ENCODE measurements at regions not wholly inside any gene's neighbourhood (a gene's known extent, or its start where the extent isn't known, plus 50 kb on each side); places are given as distances from the start of the nearest gene placed in this dataset.
A peak's percentile ranks its signal among the peaks of the same experiment; 100 is the strongest.

DNA sequence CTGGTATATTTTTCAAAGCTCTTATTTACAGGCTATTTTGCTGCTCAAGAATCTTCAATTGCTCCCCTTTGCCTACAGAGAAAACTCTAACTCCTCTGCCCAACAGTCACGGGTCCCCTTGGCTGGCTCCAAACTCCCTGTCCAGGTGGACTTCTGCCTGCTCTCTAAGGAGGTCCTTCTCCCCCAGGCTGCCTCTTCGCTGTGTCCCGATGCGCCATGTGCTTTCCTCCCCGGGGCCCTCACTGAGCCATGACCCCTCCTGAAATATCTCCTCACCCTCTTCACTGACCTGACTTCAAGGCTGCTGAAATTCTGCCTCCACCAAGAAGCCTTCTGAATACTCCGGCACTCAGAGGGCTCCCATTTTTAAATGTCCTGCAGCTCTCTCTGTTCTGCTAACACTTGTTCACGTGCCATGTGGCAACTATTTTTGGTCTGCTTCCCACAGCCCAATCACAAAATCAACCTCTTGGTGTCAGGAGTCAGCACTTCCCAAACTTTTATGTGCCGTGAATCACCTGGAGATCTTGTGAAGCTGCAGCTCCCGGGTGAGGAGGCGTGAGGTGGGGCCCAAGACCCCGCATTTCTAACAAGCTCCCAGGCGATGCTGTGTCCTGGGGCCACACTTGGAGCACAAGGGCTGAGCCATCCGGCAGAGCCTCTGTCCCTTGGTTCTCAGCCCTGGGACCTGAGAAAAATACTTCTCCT lies 85.7 kb upstream of the COL13A1 start:
- TF ChIP-seq POLR2A (IDR thresholded peaks at IDR 0.05) (no peak), POLR2AphosphoS5 (IDR thresholded peaks at IDR 0.05) (no peak)
- TF ChIP-seq, protein P1, sequence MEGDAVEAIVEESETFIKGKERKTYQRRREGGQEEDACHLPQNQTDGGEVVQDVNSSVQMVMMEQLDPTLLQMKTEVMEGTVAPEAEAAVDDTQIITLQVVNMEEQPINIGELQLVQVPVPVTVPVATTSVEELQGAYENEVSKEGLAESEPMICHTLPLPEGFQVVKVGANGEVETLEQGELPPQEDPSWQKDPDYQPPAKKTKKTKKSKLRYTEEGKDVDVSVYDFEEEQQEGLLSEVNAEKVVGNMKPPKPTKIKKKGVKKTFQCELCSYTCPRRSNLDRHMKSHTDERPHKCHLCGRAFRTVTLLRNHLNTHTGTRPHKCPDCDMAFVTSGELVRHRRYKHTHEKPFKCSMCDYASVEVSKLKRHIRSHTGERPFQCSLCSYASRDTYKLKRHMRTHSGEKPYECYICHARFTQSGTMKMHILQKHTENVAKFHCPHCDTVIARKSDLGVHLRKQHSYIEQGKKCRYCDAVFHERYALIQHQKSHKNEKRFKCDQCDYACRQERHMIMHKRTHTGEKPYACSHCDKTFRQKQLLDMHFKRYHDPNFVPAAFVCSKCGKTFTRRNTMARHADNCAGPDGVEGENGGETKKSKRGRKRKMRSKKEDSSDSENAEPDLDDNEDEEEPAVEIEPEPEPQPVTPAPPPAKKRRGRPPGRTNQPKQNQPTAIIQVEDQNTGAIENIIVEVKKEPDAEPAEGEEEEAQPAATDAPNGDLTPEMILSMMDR (IDR thresholded peaks at IDR 0.05 in 8 of 11, conservative IDR thresholded peaks at IDR 0.05 in 3 of 11): no peak
- peaks cover 0 to 2% (median 0%) of the 10 kb centered on the region in 8 donors for H3K9me3 ChIP-seq
- intact Hi-C loops (cut with DNase I; ENCODE audit: low total_unique reads): no loop called here
- 79 to 88% (median 86%) methylated on average over 13 of the region's 13 CpGs for WGBS, 5 donors
- H3K27me3 ChIP-seq (replicated peaks in 1 of 7): peaks cover 0 to 40% (median 0%) of the 10 kb centered on the region in 7 donors
- DNase-seq: no peak
- no peak overlapping the region for H3K27ac ChIP-seq
- no peak overlapping the region for H3K4me3 ChIP-seq
- no peaks in the 10 kb centered on the region for H3K36me3 ChIP-seq
- H3K4me1 ChIP-seq: no peaks in the 10 kb centered on the region

DNA sequence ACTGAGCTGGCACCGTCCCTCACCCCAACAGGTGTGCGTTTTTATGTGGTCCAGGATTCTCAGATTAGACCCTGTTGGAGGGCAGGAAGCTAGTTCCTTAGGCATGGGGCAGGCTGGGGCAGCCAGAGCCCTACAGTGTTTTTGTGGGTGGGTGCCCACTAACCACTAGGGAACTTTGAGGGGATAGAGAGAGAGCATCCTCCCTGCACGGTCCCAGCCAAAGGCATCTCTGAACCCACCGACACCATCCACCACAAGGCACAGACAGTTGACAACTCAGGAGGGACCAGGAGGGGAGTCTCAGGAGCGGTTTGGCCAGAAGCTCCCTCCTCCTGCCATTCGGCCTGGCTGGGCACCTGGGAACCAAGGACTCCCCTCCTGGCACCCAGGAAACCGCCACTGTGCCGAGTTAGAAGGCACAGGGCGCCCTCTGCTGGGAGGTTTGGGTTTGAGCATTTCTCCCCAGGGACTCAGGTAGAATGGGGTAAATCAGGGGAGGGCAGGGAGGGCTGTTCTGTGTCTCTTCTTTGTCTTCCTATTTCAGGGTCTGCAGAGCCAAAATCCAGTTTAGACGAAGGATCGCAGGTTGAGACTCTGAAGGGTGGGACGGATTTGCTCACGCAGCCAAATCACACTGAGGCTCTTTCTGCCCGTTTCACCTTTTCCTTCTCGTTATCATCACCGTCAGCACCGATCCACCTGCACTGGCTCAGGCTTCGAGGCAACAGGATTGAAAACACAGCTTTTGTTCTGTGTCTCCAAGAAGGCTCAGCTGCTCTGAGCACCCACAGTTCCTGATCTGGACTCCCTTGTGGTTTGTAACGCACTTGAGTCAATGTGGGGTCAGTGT lies 84.8 kb upstream of the COL13A1 start:
- TF ChIP-seq POLR2AphosphoS5 (IDR thresholded peaks at IDR 0.05): no peak
- TF ChIP-seq, protein P1 (IDR thresholded peaks at IDR 0.05 in 8 of 11, conservative IDR thresholded peaks at IDR 0.05 in 3 of 11): peak in 9 of 11 experiments; percentile 11 to 70 (median 49)
- DNase-seq: no peak
- Histone ChIP-seq H3K9me3 (peaks cover 0 to 8% (median 2%) of the 10 kb centered on the region in 8 donors), H3K27ac (no peak overlapping the region), H3K4me1 (peaks cover 0 to 6% (median 0%) of the 10 kb centered on the region in 6 donors), H3K36me3 (no peaks in the 10 kb centered on the region), H3K27me3 (replicated peaks in 1 of 7) (peaks cover 0 to 42% (median 0%) of the 10 kb centered on the region in 7 donors), H3K4me3 (no peak overlapping the region)
- 65 to 73% (median 68%) methylated on average over 16 to 19 of the region's 19 CpGs for WGBS, 5 donors
- intact Hi-C loops (cut with DNase I; ENCODE audit: low total_unique reads): no loop called here

DNA sequence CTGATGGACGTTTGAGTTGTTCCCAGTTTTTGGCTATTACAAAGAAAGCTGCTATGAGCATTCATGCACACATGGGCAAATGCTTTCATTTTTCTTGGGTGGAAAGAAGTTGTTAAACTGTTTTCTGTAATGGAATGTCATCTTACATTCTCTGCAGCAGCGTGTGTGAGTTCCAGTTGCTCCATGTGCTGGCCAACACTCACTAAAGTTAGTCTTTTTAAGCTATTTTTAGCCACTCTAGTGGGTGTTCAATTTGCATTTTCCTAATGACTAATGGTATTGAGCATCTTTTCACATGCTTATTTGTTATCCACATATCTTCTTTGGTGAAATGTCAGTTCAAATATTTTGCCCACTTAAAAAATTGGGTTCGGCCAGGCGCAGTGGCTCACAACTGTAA lies 82.8 kb upstream of the COL13A1 start:
- peaks cover 0 to 8% (median 2%) of the 10 kb centered on the region in 8 donors for H3K9me3 ChIP-seq
- peaks cover 0 to 10% (median 0%) of the 10 kb centered on the region in 6 donors for H3K4me1 ChIP-seq
- no peaks in the 10 kb centered on the region for H3K36me3 ChIP-seq
- intact Hi-C loops (cut with DNase I; ENCODE audit: low total_unique reads): no loop called here
- no peak for TF ChIP-seq POLR2AphosphoS5 (IDR thresholded peaks at IDR 0.05)
- TF ChIP-seq POLR2A (IDR thresholded peaks at IDR 0.05): no peak
- TF ChIP-seq, protein P1 (IDR thresholded peaks at IDR 0.05 in 8 of 11, conservative IDR thresholded peaks at IDR 0.05 in 3 of 11): no peak
- DNase-seq: no peak
- H3K4me3 ChIP-seq: no peak overlapping the region
- no peak overlapping the region for H3K27ac ChIP-seq
- WGBS, 5 donors: 78 to 90% (median 84%) methylated on average over 4 of the region's 4 CpGs
- peaks cover 0 to 28% (median 0%) of the 10 kb centered on the region in 7 donors for H3K27me3 ChIP-seq (replicated peaks in 1 of 7)
